Stomach (tissue), 4 donors: ENCODE measurements at regions not wholly inside any gene's neighbourhood (a gene's known extent, or its start where the extent isn't known, plus 50 kb on each side); places are given as distances from the start of the nearest gene placed in this dataset.

ENCODE experiments used
- CTCF ChIP-seq, 7 experiments: fragments of 450-650 bp in 4 of 7; fragments of 200-600 bp in 3 of 7; sonication (generic) in 3 of 7; IDR thresholded peaks; one replicate each; pipeline ENCODE4 v1.5.1; 2016 to 2019; ENCODE audit warnings: antibody characterized with exemption in 7 of 7, control low read depth in 2 of 7, mild to moderate bottlenecking in 1 of 7
- POLR2A ChIP-seq, 4 donors: fragments of 450-650 bp; IDR thresholded peaks; one replicate each; pipeline ENCODE4 v1.6.1; 2016; ENCODE audit warnings: antibody characterized with exemption in 4 of 4, control low read depth in 2 of 4, mild to moderate bottlenecking in 1 of 4, moderate library complexity in 1 of 4
- POLR2AphosphoS5 ChIP-seq, 3 donors: sonication (generic); formaldehyde crosslinking; IDR thresholded peaks; one replicate each; pipeline ENCODE4 v1.6.1; 2016; ENCODE audit warnings: antibody characterized with exemption in 3 of 3

GRCh38 chr5:173785400-173785799, 102.7 kb upstream of the CPEB4 start:
- TF ChIP-seq POLR2A (IDR thresholded peaks at IDR 0.05) (no peak), CTCF (IDR thresholded peaks at IDR 0.05) (no peak), POLR2AphosphoS5 (IDR thresholded peaks at IDR 0.05) (no peak)
